GM21576 (cell line): ENCODE measurements at regions not wholly inside any gene's neighbourhood (a gene's known extent, or its start where the extent isn't known, plus 50 kb on each side); places are given as distances from the start of the nearest gene placed in this dataset.

Experiments
- ATAC-seq: cut with Tn5 transposase; IDR thresholded peaks from one replicate; pipeline ENCODE4 v1.9.1; 2021; ENCODE audit warnings: mild to moderate bottlenecking, moderate library complexity; ENCODE audit not compliant: unreplicated experiment

- ATAC-seq, result no peak
Measured at GRCh38 chr2:71879509-71880184, 268.0 kb downstream of the CYP26B1 start.

GRCh38 chr2:71878626-71879508 is 268.8 kb downstream of the CYP26B1 start:
- no peak for ATAC-seq

- no peak for ATAC-seq
Measured at GRCh38 chr2:71877636-71878035, 270.0 kb downstream of the CYP26B1 start.

- ATAC-seq, result no peak
Measured at GRCh38 chr2:71876542-71877451, 270.9 kb downstream of the CYP26B1 start.

- no peak for ATAC-seq
Measured at GRCh38 chr2:71872466-71873051, 275.1 kb downstream of the CYP26B1 start.

- no peak for ATAC-seq
Measured at GRCh38 chr2:71865391-71865965, 282.2 kb downstream of the CYP26B1 start.

GRCh38 chr2:71864085-71864484 is 283.6 kb downstream of the CYP26B1 start:
- ATAC-seq, result no peak

- no peak for ATAC-seq
Measured at GRCh38 chr2:71863396-71863795, 284.3 kb downstream of the CYP26B1 start.

GRCh38 chr2:71862921-71863320 is 284.7 kb downstream of the CYP26B1 start:
- no peak for ATAC-seq

GRCh38 chr2:71861186-71862160 is 286.2 kb downstream of the CYP26B1 start:
- no peak for ATAC-seq

- no peak for ATAC-seq
Measured at GRCh38 chr2:71860381-71860926, 287.2 kb downstream of the CYP26B1 start.

GRCh38 chr2:71859211-71859847 is 288.3 kb downstream of the CYP26B1 start:
- no peak for ATAC-seq

- no peak for ATAC-seq
Measured at GRCh38 chr2:71858071-71858470, 289.6 kb downstream of the CYP26B1 start.

- ATAC-seq, result no peak
Measured at GRCh38 chr2:71857636-71858035, 290.0 kb downstream of the CYP26B1 start.

- no peak for ATAC-seq
Measured at GRCh38 chr2:71856773-71857525, 290.7 kb downstream of the CYP26B1 start.

GRCh38 chr2:71853858-71854257 is 293.8 kb downstream of the CYP26B1 start:
- no peak for ATAC-seq

- no peak for ATAC-seq
Measured at GRCh38 chr2:71852141-71852711, 295.4 kb downstream of the CYP26B1 start.
